ENCODE measurements at regions not wholly inside any gene's neighbourhood (a gene's known extent, or its start where the extent isn't known, plus 50 kb on each side); places are given as distances from the start of the nearest gene placed in this dataset.
"Not testable (repeated sequence)": the region's sequence is repeated elsewhere in the genome, so short reads cannot be mapped to it uniquely, and the experiment has no call there.

DNA sequence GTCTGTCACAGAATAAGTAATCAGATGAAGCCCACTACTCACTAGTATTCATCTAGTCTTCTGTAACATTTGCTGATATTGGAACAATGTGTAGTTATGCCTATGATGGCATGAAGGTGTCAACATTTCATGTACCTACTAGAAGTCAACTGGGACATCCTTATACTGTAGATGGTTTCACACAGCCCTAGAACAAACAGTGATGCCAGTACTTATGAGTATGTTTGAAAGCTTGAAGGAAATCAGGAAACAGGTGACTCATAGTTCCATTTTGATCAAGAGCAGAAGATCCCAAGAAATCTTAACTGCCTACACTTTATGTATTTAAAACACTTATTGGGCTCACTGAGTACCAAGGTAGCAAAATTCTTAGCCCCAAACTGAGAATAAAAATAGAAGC lies 1519.6 kb downstream of the REEP3 start:
- no peak for DNase-seq (ENCODE audit: low read depth)

DNA sequence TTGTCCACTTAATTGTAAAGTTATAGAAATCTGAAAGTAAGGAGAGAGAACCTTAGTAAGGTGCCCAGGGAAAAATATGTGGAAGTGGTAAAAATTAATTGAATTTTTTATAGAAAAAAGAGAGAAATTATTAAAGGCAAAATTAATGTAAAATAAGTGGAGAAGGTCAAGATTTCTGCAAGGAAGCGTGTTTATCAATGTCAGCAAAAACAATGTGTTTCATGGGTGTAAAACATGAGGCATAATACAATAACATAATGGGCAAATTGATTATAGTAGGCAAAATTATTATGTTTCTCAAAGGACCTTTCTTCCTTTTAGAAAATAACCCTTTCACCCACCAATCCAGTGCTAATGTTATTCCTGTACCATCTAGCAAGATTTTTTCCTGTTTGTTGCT lies 1520.1 kb downstream of the REEP3 start:
- no peak for DNase-seq (ENCODE audit: low read depth)

DNA sequence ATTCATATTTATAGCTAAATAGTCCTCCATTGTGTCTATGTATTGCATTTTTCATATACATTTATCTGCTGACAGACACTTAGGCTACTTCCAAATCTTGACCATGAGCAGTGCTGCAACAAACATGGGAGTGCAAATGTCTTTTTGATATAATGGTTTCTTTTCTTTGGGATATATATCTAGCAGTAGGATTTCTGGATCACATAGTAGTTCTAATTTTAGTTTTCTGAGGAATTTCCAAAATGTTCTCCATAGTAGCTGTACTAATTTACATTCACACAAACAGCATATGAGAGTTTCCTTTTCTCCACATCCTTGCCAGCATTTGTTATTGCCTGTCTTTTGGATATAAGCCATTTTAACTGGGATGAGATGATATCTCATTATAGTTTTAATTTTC lies 1521.3 kb downstream of the REEP3 start:
- DNase-seq (ENCODE audit: low read depth): no peak

DNA sequence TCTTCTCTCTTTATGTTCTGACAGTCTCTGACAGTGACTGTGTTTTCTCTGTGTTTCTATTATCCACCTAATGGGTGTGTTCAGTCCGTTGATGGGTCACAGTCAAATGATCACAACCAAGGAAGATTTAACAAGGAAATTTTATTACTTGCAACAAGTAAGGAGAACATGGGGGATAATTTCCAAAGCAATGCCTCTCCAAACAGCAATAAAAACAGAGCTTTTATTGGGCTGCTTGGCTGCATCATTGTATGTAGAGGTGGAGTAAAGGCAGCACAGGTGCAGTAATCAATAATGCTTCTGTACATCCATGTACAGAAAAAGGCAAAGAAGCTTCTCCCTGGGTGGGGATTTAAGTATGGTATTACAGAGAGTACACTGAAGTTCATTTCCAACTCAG lies 1525.6 kb downstream of the REEP3 start:
- DNase-seq (ENCODE audit: low read depth): no peak

DNA sequence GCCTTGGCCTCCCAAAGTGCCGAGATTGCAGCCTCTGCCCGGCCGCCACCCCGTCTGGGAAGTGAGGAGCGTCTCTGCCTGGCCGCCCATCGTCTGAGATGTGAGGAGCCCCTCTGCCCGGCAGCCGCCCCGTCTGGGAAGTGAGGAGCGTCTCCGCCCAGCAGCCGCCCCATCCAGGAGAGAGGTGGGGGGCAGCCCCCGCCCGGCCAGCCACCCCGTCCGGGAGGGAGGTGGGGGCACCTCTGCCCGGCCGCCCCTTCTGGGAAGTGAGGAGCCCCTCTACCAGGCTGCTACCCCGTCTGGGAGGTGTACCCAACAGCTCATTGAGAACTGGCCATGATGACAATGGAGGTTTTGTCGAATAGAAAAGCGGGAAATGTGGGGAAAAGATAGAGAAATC lies 1530.9 kb downstream of the REEP3 start:
- not testable (repeated sequence) for DNase-seq (ENCODE audit: low read depth)

DNA sequence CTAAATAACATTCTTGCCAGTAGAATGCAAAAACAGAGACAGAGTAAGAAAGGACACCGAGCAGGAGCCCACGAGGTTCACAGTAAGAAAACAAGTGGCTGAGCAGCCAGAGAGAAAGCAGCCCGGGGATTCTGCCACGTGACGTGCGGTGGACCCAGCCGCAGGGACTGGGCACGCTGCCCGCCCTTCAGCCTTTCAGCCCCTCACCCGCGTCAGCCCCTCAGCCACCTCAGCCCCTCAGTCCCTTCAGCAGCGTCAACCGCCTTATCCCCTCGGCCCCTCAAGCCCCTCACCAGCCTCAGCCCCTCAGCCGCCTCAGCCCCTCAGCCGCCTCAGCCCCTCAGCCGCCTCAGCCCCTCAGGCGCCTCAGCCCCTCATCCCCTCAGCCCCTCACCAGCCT lies 1532.2 kb downstream of the REEP3 start:
- DNase-seq (ENCODE audit: low read depth): not testable (repeated sequence)

DNA sequence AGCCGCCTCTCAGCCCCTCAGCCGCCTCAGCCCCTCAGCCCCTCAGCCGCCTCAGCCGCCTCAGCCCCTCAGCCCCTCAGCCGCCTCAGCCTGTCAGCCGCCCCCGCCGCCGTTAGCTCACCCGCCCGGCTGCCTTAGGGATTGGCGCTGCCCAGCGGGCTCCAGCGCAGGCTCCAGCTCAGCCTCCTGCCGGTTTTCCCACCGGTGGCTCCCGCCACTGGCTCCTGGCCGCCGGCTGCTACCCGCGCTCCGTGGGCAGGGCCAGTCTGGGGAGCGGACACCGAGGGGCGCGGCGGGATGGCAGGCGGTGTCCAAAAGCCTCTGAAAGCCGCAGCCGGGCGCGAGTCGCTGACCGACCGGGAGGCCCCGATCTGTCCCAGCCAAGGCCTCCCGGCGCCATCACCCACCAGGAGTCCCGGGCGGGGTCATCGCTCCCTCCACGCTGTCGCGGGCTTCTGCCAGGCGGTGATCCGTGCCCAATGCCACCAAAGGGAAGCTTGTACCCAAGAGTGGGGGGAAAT lies 1532.7 kb downstream of the REEP3 start:
- not testable (repeated sequence) for DNase-seq (ENCODE audit: low read depth)

DNA sequence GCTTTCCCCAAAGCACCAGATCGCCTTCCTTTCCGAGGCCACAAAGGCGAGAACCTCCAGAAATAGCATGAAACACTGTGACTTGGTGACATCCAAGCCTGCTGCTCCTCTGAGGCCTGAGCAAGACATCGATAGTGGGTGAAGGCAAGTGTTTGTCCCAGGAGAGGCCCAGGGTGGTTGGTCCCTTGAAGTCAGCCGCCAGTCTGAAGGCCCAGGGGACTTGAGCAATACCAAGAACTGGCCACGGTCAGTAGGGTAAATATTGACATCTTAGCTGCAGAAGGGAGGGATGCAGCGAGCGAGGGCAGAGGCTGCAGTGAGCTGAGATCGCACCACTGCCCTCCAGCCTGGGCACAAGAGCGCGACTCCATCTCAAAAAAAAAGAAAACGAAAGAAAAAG lies 1533.5 kb downstream of the REEP3 start:
- not testable (repeated sequence) for DNase-seq (ENCODE audit: low read depth)

DNA sequence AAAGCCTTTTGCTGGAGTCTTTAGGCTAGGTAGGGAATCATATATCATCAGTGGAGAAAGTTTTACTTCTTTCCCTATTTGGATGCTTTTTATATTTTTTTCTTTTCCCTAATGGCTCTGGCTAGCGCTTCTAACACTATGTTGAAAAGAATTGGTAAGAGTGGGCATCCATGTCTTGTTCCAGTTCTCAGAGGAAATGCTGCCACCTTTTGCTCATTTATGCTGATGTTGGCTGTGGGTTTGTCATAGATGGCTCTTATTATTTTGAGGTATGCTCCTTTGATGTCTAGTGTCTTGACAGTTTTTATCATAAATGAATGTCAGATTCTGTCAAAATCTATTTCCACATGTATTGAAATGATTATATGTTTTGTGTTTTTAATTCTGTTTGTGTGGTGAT lies 1544.1 kb downstream of the REEP3 start:
- no peak for DNase-seq (ENCODE audit: low read depth)

DNA sequence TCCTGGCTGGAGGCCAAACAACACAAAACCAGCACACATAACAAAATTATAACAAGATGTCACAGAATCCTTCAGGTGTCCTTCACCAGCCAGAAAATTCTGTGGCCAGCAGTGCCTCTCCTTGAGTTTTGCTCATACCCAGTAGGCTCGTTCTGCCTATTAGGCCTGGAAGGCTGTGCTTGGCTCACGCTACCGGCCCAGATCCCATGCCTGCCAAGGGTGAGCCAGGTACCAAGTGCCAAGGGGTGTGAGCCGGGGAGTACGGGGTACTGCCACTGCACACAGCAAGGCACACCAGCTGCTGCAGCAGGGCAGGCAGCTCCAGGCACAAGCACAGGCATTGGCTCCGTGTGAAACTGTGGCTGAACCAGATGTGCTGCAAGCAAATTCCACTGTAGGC lies 1562.0 kb downstream of the REEP3 start:
- no peak for DNase-seq (ENCODE audit: low read depth)

DNA sequence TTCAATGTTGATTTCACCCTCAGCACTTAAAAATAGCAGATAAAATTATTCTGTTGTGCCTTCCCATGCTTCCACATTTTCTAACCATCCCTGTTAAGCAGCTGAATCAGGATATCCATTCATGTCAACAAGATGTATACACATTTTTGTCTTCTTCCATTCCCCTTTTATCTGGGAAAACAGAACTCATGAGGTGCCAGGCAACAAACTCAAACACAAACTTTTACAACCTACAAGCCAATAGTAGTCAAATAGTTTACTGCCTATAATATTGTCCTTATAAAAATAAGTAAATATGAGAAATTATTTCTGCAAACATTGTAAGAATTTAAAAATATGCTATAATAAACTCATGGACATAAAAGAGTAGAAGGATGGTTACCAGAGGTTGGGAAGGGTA lies 1569.8 kb downstream of the REEP3 start:
- DNase-seq (ENCODE audit: low read depth): no peak

DNA sequence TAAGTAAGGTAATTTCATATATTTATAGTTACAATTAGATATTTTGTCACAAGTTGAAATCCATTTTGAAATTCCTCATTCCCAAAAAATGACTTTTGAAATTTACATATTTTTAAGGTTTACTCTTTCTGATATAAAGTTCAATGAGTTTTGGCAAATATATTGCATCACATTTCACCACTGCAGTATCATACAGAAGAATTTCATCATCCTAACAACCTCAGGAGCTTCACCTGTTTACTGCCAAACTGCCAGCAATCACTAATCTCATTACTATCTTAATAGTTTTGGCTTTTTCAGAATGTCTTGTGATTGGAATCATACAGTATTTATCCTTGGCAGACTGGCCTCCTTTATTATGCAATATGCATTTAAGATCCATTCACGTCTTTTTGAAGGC lies 1578.9 kb downstream of the REEP3 start:
- DNase-seq (ENCODE audit: low read depth): no peak

DNA sequence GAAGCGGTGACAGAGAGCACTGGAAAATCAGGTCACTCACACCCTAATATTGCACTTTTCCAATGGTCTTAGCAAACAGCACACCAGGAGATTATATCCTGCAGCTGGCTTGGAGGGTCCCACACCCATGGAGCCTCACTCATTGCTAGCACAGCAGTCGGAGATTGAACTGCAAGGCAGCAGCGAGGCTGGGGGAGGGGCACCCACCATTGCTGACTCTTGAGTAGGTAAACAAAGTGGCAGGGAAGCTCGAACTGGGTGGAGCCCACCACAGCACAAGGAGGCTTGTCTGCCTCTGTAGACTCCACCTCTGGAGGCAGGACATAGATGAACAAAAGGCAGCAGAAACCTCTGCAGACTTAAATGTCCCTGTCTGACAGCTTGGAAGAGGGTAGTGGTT lies 1579.7 kb downstream of the REEP3 start:
- not testable (repeated sequence) for DNase-seq (ENCODE audit: low read depth)

DNA sequence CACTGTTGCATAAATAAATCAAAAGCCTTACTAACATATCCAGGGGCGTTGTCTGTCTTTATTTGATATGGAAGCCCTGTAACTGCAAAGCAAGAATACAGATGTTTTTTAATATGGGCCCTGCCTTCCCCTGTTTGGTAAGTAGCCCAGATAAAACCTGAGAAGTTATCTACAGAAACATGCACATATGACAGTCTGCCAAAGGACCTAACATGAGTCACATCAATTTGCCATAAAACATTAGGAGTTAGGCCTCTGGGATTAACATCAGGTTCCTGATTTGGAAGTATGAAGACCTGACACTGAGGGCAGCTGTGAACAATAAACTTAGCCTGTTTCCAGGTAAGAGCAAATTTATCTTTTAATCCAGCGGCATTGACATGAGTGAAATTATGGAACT lies 1588.8 kb downstream of the REEP3 start:
- no peak for DNase-seq (ENCODE audit: low read depth)

DNA sequence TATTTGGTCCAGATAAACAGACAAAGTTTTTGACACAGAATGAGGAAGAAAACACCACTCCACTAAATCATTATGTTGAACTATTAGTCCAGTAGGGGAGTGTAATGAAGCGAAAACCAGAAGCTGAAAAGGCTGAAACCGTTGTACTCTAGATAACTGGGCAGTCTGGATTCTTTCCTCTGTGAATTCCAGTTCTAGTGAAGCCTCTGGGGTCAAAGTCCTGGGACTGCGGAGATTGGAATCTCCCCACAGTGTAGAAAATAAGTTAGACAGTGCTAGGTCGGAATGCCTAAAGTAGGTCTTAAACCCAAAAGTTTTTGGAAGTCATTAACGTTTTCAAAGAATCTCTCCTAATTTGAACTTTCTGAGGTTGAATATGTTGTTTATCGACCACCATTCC lies 1589.9 kb downstream of the REEP3 start:
- DNase-seq (ENCODE audit: low read depth): not testable (repeated sequence)

DNA sequence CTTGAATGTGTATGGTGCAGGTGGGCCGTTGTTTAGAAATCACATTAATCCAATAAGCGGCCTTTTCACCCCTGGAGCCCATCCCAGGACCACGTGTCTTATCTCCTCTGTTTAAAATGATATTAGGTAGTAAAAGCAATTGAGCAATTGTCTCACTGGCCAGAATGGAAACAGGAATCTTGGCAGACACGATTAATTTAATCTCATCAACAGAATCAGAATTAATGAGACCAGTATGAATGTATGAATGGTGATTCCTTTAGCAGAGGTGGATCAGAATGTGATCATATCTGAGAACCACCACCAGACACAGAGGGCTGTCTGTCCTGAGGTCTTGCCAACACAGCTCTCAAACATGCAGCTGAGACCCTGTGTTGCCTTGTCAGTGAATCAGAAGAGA lies 1591.4 kb downstream of the REEP3 start:
- DNase-seq (ENCODE audit: low read depth): no peak

DNA sequence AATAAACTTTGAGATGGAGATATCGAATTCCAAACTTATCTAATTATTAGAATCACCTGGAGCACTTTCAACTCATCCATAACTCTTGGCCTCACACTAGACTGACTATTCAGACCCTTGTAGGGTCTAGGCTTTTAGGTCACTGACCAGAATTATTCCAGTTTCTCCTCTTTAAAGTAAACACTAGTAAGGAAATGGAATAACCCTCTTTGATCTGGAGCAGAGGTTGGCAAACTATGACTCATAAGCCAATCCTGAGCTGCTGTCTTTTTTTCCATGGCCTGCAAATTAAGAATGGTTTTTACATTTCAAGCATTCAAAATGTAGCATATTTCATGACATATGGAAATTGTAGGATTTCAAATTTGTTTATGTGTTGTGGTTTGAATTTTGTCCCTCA lies 1601.9 kb downstream of the REEP3 start:
- no peak for DNase-seq (ENCODE audit: low read depth)

DNA sequence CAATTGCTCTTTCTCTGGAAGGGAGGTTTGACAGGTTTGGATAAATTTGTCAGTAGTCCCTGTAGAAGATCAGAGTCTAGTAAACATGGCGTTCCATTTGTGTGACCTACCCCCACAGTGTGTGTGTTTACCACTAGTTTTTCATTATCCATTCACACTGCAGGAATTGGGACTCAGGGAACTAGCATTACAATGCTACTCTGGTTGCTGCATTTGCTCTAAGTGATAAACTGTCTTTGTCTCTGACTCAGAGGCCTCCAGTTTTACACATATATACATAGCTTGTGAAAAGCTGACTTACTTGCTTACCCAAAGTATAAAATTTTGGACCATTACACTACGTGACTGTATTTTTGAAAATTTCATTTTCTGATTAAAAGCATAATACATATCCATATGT lies 1604.0 kb downstream of the REEP3 start:
- no peak for DNase-seq (ENCODE audit: low read depth)

DNA sequence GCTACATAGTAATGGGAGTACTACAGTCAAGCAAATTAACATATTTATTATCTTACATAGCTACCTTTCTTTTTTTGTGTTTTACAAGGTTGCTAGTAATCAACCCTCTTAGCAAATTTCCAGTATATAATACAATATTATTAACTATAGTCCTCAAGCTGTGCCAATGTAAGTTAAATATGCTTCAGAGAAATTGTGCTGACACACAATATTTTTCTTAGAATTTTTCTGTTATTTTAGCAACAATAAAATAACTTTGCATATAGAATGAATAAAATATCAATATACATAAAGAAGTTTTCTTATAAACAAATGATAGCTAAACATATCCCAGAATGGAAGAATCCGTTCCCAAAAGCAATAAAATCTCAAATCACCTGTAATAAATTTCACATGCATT lies 1605.1 kb downstream of the REEP3 start:
- DNase-seq (ENCODE audit: low read depth): no peak

DNA sequence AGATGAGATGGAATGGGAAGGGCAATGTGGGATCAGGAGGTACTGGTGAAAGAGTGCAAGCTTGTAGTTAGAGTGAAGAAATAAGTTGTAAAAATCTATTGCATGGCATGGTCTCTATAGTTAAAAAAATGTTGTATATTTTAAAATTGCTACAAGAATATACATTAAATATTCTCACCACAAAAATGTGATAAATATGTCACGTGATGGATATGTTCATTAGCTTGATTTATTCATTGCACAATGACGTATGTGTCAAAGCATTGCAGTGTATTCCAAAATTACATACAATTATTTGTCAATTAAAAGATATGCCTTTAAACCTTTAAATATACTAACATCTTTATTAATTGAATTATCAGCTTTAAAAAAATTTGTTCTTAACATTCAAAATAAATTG lies 1607.1 kb downstream of the REEP3 start:
- DNase-seq (ENCODE audit: low read depth): no peak

DNA sequence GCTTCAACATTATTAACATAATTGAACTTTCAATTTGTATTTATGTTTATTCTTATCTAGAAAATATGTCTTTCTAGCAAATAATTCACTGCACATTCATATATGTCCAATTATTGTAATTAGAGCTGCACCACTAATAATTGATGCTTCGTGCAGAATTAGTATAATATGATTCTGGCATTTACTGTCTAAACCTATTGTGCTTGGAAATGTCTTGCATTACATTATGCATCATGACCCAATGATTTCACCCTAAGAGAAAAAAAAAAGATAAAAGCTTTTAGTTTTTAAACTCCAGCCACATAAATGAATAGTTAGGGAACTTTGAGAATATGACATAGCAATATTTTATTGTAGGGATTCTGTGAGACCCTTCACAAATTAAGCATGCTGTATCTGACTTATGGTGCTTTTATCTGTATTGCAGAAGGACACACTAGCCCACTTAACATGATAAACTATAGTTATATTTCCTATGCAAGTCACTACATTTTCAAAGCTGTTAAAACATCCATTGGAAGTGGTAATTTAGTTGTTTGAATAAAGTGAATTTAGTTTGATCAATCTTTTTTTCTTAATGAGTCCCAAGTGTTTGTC lies 1609.1 kb downstream of the REEP3 start:
- DNase-seq (ENCODE audit: low read depth): no peak

DNA sequence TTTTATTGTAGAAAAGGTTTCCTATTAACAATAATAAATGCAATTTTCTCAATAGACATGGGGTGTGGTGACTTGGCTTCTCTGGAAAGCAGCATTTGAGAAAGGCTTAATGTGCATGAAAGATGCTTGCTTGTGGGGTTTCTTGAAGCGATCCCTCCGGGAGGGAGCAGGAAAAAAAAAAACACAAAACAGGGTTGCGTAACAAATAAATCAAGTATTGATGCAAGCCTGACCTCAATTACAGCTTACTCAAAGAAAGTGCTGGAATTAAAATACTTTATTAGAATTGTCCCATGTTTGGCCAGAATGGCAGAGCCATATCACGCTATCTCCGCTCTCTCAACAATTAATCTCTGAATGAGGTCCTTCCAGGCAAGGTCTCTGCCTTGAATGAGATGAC lies 1612.5 kb downstream of the REEP3 start:
- DNase-seq (ENCODE audit: low read depth): no peak

DNA sequence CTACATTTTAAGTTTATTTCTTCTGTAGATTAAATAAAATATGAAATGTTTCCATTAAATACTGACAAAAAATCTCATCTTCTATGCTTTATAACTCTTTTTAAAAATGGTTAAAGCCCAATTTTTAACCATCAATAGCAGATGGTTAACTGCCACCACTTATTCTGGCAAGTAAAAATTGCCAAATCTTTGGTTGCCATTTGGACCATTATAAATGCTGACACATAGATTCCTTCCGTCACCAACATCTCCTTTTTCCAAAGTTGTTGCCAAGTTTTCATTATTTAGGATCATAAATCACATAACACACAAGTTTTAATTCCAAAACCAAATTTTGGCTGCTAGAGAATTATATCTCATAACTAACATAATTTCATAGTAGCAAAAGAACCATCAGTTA lies 1614.3 kb downstream of the REEP3 start:
- no peak for DNase-seq (ENCODE audit: low read depth)

DNA sequence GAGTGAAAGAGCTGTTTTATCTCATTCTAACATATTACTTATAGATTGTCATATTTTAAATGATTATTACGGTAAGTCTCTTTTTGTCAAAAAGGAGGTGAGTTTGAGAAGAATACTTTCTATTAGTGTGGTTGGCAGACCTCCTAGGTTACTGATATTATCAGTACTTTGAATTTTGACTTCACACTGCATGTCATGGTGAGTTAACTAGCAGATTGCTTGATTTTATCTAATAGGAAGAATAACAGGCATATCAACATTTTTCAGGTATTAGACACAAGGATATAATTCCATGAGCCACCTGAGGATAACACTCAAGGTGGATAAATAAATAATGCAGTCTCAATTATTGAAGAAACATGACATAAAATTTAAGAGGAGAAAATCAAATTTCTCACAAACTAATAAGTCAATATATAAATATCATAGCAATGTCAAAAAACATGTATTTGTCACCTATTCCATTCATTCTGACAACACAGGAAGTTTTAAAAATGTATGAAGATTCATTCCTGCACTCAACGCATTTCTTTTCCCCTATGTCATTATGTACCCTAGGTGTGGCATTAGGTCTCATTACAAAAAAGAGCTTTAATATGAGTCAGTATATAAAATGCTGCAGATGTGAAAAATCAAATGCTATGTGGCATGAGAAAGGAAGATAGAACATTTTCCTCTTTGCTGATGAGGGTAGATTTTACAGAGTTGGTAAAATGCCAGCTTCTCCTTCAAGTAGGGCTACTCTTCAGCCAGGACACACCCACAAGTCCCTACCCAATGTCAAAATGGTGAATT lies 1621.6 kb downstream of the REEP3 start:
- no peak for DNase-seq (ENCODE audit: low read depth)
